ENCODE measurements at regions not wholly inside any gene's neighbourhood (a gene's known extent, or its start where the extent isn't known, plus 50 kb on each side); places are given as distances from the start of the nearest gene placed in this dataset.

GRCh38 chr7:51476026-51476425 lies 159.4 kb upstream of the COBL start:
- Mint-ChIP-seq H3K36me3 (no peaks in the 10 kb centered on the region), H3K4me1 (no peaks in the 10 kb centered on the region), H3K9me3 (no peaks in the 10 kb centered on the region), H3K4me3 (no peak overlapping the region), H3K27me3 (peaks cover 19% of the 10 kb centered on the region), H3K27ac (no peak overlapping the region)
- ATAC-seq = no peak

DNA sequence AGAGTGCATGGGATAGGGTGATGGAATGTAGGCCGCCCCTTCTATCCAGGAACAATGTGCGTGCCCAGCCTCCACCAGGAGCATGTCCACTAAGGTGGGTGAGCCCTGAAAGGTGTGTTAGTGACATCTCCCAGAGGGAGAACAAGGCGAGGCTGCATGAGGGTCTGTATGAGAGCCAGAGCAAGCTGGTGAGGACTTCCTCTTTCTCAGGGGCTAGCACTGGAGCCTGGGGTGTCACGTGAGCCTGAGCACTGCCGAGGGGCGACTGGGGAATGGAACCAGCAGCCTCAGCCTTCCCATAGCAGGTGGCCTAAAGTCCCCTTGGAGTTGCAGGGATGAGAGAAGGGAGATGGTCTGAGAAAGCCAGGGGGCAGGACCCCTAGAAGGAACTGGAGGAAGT lies 156.3 kb upstream of the COBL start:
- Mint-ChIP-seq H3K36me3 (no peaks in the 10 kb centered on the region), H3K27me3 (peaks cover 22% of the 10 kb centered on the region), H3K4me3 (no peak overlapping the region), H3K9me3 (no peaks in the 10 kb centered on the region), H3K4me1 (no peaks in the 10 kb centered on the region), H3K27ac (no peak overlapping the region)
- no peak for ATAC-seq

DNA sequence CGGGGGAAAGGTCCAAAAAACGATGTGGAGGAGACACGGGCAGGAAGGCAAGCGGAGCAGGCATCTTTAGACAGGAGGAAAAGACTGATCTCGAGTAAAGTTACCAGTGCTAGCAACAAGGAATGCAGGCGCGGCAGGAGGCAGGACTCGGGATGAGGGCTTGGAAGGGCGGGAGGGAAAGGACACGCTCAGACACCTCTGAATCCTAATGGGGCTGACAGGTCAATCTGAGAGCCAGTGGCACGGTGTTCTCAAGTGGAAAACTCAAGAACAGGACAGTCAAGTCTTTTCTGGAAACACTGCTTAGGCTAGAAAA lies 155.3 kb upstream of the COBL start:
- no peak for ATAC-seq
- H3K9me3 Mint-ChIP-seq = no peaks in the 10 kb centered on the region
- no peak overlapping the region for H3K27ac Mint-ChIP-seq
- H3K4me3 Mint-ChIP-seq = no peak overlapping the region
- no peaks in the 10 kb centered on the region for H3K4me1 Mint-ChIP-seq
- H3K27me3 Mint-ChIP-seq = peaks cover 22% of the 10 kb centered on the region
- H3K36me3 Mint-ChIP-seq = no peaks in the 10 kb centered on the region

- Mint-ChIP-seq H3K4me3 (no peak overlapping the region), H3K27ac (no peak overlapping the region), H3K36me3 (no peaks in the 10 kb centered on the region), H3K4me1 (no peaks in the 10 kb centered on the region), H3K27me3 (peaks cover 22% of the 10 kb centered on the region), H3K9me3 (no peaks in the 10 kb centered on the region)
- no peak for ATAC-seq
Observed at GRCh38 chr7:51471210-51471980, 154.8 kb upstream of the COBL start.

DNA sequence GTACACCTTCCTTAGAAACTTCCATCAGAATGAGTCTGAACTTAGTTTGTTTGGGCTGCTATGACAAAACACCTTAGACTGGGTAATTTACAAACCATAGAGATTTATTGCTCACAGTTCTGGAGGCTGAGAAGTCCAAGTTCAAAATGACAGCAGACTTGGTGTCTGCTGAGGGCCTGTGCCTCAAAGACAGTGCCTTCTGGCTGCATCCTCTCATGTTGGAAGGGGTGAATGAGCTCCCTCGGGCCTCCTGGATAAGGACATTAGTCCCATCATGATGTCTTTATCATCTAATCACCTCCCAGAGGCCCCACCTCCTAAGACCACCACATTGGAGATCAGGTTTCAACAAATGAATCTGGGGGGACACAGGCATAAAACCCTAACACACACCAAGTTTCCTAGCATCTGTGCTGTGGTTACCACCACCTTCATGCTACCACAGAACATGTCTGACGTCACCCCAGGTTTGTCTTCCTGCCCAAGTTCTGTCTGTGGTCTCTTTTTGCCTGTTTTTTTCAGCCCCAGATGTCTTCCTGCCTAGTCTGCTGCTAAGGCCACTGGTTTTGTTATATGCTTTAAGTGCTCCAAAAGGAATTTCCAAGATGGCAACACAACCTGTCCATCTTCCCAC lies 150.9 kb upstream of the COBL start:
- H3K9me3 Mint-ChIP-seq = peaks cover 10% of the 10 kb centered on the region
- no peak overlapping the region for H3K4me3 Mint-ChIP-seq
- no peaks in the 10 kb centered on the region for H3K36me3 Mint-ChIP-seq
- ATAC-seq = no peak
- H3K27me3 Mint-ChIP-seq = peaks cover 16% of the 10 kb centered on the region
- no peaks in the 10 kb centered on the region for H3K4me1 Mint-ChIP-seq
- H3K27ac Mint-ChIP-seq = no peak overlapping the region

GRCh38 chr7:51459809-51460208 lies 143.2 kb upstream of the COBL start:
- H3K27me3 Mint-ChIP-seq = no peaks in the 10 kb centered on the region
- ATAC-seq = no peak
- no peak overlapping the region for H3K4me3 Mint-ChIP-seq
- H3K27ac Mint-ChIP-seq = no peak overlapping the region
- H3K9me3 Mint-ChIP-seq = peaks cover 10% of the 10 kb centered on the region
- H3K36me3 Mint-ChIP-seq = no peaks in the 10 kb centered on the region
- no peaks in the 10 kb centered on the region for H3K4me1 Mint-ChIP-seq

GRCh38 chr7:51458693-51459092 lies 142.1 kb upstream of the COBL start:
- Mint-ChIP-seq H3K4me1 (no peaks in the 10 kb centered on the region), H3K4me3 (no peak overlapping the region), H3K9me3 (peaks cover 7% of the 10 kb centered on the region), H3K27ac (no peak overlapping the region), H3K27me3 (no peaks in the 10 kb centered on the region), H3K36me3 (no peaks in the 10 kb centered on the region)
- ATAC-seq = no peak

DNA sequence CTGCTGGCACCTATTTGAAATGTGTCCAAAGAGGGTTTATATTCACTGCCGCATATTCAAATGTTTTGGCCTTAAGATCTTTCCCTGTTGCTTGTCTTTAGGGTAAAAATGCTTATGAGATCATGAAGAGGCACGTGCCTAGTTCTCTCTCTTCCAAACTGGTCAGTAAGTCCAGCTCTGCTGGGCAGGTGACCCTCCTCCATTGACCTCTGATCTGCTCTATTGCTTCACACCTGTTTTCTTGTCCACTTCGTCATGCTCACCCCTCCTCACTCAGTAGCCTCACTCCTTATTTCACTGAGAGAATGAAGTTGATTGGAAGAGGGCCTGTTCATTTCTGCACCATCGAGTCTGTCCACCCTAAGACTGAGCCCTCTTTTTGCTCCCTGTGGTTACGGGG lies 140.5 kb upstream of the COBL start:
- H3K9me3 Mint-ChIP-seq = no peaks in the 10 kb centered on the region
- no peak overlapping the region for H3K4me3 Mint-ChIP-seq
- H3K36me3 Mint-ChIP-seq = no peaks in the 10 kb centered on the region
- ATAC-seq = no peak
- H3K27ac Mint-ChIP-seq = no peak overlapping the region
- no peaks in the 10 kb centered on the region for H3K27me3 Mint-ChIP-seq
- no peaks in the 10 kb centered on the region for H3K4me1 Mint-ChIP-seq

- no peaks in the 10 kb centered on the region for H3K9me3 Mint-ChIP-seq
- H3K27ac Mint-ChIP-seq = no peak overlapping the region
- no peaks in the 10 kb centered on the region for H3K36me3 Mint-ChIP-seq
- no peaks in the 10 kb centered on the region for H3K4me1 Mint-ChIP-seq
- no peak for ATAC-seq
- H3K27me3 Mint-ChIP-seq = no peaks in the 10 kb centered on the region
- H3K4me3 Mint-ChIP-seq = no peak overlapping the region
Observed at GRCh38 chr7:51456431-51457060, 139.9 kb upstream of the COBL start.

- Mint-ChIP-seq H3K9me3 (no peaks in the 10 kb centered on the region), H3K27me3 (no peaks in the 10 kb centered on the region), H3K4me3 (no peak overlapping the region), H3K4me1 (no peaks in the 10 kb centered on the region), H3K27ac (no peak overlapping the region), H3K36me3 (no peaks in the 10 kb centered on the region)
- ATAC-seq = no peak
Observed at GRCh38 chr7:51455948-51456347, 139.3 kb upstream of the COBL start.

DNA sequence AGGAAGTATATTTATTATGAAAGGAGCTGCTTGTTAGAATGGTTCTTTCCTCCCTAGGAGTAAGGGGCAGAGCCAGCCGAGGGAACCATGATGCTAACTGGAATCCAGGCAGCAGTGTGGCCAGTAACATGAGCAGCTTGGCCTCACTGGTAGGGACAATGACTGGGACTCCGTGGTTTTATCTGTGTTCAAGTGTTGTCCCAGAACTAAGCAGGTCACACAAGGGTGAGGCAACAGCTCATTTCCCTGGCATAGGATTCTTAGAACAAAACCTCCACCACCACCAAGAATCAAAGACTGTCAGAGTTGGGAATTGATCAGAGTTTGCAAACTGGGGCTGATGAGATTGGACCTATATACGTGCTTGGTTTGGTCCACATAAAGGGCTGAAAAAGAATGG lies 138.9 kb upstream of the COBL start:
- H3K27ac Mint-ChIP-seq = no peak overlapping the region
- peaks cover 2% of the 10 kb centered on the region for H3K9me3 Mint-ChIP-seq
- H3K27me3 Mint-ChIP-seq = no peaks in the 10 kb centered on the region
- no peaks in the 10 kb centered on the region for H3K36me3 Mint-ChIP-seq
- no peaks in the 10 kb centered on the region for H3K4me1 Mint-ChIP-seq
- no peak for ATAC-seq
- no peak overlapping the region for H3K4me3 Mint-ChIP-seq

DNA sequence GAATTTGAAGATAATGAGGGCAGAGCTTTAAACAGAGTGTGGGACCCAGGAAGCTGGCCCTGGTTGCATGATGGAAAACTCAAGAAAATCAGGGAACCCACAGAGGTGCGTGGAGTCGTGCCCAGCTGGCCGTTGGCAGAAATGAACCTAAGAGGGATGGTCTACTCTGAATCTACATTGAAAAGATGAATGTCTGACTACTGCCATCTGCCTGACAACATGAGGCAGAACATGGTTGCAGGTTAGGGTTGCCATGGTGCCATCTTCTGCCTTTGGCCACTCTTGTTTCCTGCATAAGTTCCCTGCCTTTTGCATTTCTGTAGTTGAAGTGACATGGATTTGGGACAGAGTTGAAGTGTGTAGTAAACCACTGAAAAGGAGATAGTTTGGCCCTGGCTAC lies 138.5 kb upstream of the COBL start:
- no peaks in the 10 kb centered on the region for H3K4me1 Mint-ChIP-seq

DNA sequence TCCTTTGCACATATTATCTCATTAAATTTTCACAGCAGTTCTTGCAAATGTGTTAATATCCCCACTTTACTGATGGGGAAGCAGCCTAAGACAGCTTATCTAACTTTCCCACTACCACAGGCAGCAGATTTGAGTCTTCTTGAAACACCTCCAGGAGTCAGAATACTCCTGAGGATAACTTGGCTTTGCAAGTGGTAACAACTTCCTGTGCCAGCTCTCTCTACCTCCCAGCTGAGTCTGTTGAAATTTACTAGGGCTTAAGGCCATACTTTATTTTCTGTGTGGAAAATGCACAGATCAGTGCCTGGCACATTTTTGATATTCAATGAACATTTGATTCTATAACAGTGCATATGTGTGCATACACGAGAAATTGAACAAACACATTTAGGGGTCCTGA lies 136.1 kb upstream of the COBL start:
- no peak overlapping the region for H3K27ac Mint-ChIP-seq
- no peaks in the 10 kb centered on the region for H3K36me3 Mint-ChIP-seq
- no peaks in the 10 kb centered on the region for H3K4me1 Mint-ChIP-seq
- no peak overlapping the region for H3K4me3 Mint-ChIP-seq
- H3K9me3 Mint-ChIP-seq = peaks cover 2% of the 10 kb centered on the region
- no peak for ATAC-seq
- no peaks in the 10 kb centered on the region for H3K27me3 Mint-ChIP-seq

More for the DNA sequence above, 138.5 kb upstream of the COBL start:
- no peak overlapping the region for H3K27ac Mint-ChIP-seq
- H3K27me3 Mint-ChIP-seq = no peaks in the 10 kb centered on the region
- peaks cover 2% of the 10 kb centered on the region for H3K9me3 Mint-ChIP-seq
- H3K4me3 Mint-ChIP-seq = no peak overlapping the region
- ATAC-seq = no peak
- H3K36me3 Mint-ChIP-seq = no peaks in the 10 kb centered on the region

DNA sequence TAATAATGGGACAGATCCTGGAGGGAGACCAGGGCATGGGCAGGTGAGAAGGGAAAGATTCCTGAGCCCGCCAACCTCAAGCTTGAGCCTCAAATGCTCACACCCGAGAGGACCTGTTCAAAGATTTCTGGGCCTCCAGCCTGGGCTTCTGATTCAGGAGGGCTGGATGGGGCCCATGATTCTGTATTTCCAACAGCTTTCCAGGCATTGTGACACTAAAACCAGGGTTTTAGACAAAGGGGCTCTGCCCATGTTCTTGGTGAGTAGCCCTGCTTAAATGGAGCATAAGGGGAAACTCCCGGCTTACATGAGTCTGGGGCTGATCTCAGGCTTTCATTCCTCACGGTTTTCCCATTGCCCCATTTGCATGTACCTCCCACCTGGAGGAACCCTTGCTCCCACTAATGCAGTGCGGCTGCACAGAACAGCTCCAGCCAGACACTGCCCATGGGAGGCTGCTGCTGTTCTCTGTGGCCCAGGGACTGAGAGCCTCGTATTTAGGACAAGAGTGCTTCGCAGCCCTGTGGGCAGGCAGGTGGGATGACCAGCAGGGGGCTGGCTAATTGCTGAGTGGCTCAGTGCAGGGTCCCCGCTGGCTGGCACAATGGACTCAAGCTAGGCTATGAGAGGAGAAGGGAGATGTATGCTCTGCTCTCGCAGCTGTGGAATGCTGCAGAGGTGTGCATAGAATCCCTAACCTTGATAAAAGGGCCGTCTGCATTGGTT lies 135.3 kb upstream of the COBL start:
- H3K27me3 Mint-ChIP-seq = no peaks in the 10 kb centered on the region
- H3K27ac Mint-ChIP-seq = no peak overlapping the region
- no peak for ATAC-seq
- H3K4me3 Mint-ChIP-seq = no peak overlapping the region
- no peaks in the 10 kb centered on the region for H3K36me3 Mint-ChIP-seq
- peaks cover 2% of the 10 kb centered on the region for H3K9me3 Mint-ChIP-seq
- H3K4me1 Mint-ChIP-seq = no peaks in the 10 kb centered on the region

DNA sequence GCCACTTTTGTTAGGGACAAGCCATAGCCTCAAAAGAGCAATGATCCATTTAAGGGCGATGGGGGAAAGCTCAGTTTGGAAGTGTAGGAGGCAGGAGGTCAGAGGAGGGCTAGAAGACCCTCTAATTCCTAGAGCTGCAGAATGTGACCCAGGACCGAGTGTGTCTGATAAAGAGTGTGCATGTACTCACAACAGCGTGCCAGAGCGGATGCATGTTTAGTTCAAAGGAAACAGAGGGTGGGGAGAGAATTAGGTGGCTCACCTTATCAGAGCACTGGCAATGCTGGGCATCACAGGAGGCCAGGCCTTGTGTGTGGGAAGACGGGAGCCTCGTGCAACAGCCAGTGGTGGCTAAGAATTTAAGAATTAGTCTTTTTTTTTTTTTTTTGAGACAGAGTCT lies 133.9 kb upstream of the COBL start:
- no peak overlapping the region for H3K4me3 Mint-ChIP-seq
- no peak for ATAC-seq
- H3K27ac Mint-ChIP-seq = no peak overlapping the region
- peaks cover 2% of the 10 kb centered on the region for H3K9me3 Mint-ChIP-seq
- H3K27me3 Mint-ChIP-seq = no peaks in the 10 kb centered on the region
- H3K36me3 Mint-ChIP-seq = no peaks in the 10 kb centered on the region
- no peaks in the 10 kb centered on the region for H3K4me1 Mint-ChIP-seq
